Ovary (tissue), 3 donors: ENCODE measurements at regions not wholly inside any gene's neighbourhood (a gene's known extent, or its start where the extent isn't known, plus 50 kb on each side); places are given as distances from the start of the nearest gene placed in this dataset.

Experiments
- CTCF ChIP-seq, 3 donors: fragments of 450-650 bp in 2 of 3; fragments of 200-600 bp in 1 of 3; IDR thresholded peaks; one replicate each; pipeline versions ENCODE4 v1.5.1 to v1.8.0; 2016 to 2022; ENCODE audit warnings: antibody characterized with exemption in 3 of 3, mild to moderate bottlenecking in 1 of 3
- EP300 ChIP-seq: sonication (generic); formaldehyde crosslinking; IDR thresholded peaks from one replicate; pipeline ENCODE4 v1.6.1; 2017; ENCODE audit warnings: antibody characterized with exemption
- donor health status: DM: no; HTN: no; CAD: no.

DNA sequence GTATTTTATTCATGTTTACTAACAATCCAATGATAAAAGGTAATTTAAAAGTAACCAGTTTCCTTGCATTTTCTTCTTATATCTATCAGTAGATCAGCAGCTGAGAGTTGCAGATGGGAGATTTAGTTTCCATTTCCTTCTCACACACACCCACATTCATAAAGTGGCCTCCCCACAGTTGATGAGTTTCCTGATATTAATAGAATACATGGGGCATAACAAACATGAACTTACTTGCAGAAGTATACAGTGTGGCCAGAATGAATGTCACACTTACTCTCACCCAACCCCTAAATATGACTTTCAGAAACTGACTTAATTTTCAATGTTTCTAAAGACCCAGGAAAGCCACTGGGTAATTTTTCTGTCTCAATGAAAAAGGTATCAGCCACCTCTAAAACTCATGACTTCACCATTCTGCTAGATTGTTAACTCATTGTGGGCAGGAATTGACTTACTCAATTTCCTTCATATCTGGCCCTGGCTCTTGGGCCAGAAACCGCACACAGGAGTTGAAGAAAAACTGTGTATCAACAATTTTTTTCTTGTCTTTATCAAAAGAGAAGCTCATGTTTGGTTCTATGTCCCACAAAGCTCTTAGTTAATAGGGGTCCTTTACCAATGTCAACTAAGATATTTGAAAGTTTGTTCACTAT, 63.5 kb upstream of the OSMR start:
- TF ChIP-seq CTCF (IDR thresholded peaks at IDR 0.05) = no peak
- TF ChIP-seq EP300 = no peak
